Astrocyte (in vitro differentiated cells and primary cell): ENCODE measurements at regions not wholly inside any gene's neighbourhood (a gene's known extent, or its start where the extent isn't known, plus 50 kb on each side); places are given as distances from the start of the nearest gene placed in this dataset.
"Not testable (repeated sequence)": the region's sequence is repeated elsewhere in the genome, so short reads cannot be mapped to it uniquely, and the experiment has no call there.

Source experiments
- DNase-seq: peaks from one replicate; pipeline ENCODE4 v3.0.0-alpha.2; 2010; ENCODE audit warnings: low read depth
- FAIRE-seq: peaks from 2 replicates; lab custom pipeline; 2011; peaks lifted over from hg19 to GRCh38; lab: Jason Lieb, UNC
- H2AFZ ChIP-seq: 2 replicates; pipeline ENCODE4 v1.6.0; 2012; ENCODE audit warnings: low read depth, low read length, inconsistent platforms
- H3K27ac ChIP-seq: 2 replicates; pipeline ENCODE4 v1.5.1; 2011; ENCODE audit warnings: low read depth, low read length, inconsistent platforms
- H3K27me3 ChIP-seq: 2 replicates; pipeline ENCODE4 v1.6.0; 2011; ENCODE audit warnings: low read length, inconsistent platforms; ENCODE audit not compliant: insufficient read depth
- H3K36me3 ChIP-seq: 2 replicates; pipeline ENCODE4 v1.5.1; 2011; ENCODE audit warnings: low read length, inconsistent platforms; ENCODE audit not compliant: insufficient read depth
- H3K4me1 ChIP-seq: 2 replicates; pipeline ENCODE4 v1.5.1; 2011; ENCODE audit warnings: low read length, inconsistent platforms; ENCODE audit not compliant: insufficient read depth
- H3K4me2 ChIP-seq: 2 replicates; pipeline ENCODE4 v1.6.0; 2012; ENCODE audit warnings: low read length, inconsistent platforms
- H3K4me3 ChIP-seq: 2 replicates; pipeline ENCODE4 v1.5.1; 2011; ENCODE audit warnings: low read depth, mild to moderate bottlenecking, low read length, inconsistent platforms; ENCODE audit not compliant: insufficient read depth
- H3K79me2 ChIP-seq: 2 replicates; pipeline ENCODE4 v1.6.0; 2012; ENCODE audit warnings: mild to moderate bottlenecking, low read length, inconsistent platforms; ENCODE audit not compliant: insufficient read depth
- H3K9ac ChIP-seq: 2 replicates; pipeline ENCODE4 v1.6.0; 2012; ENCODE audit warnings: mild to moderate bottlenecking, low read length, inconsistent platforms
- H3K9me3 ChIP-seq: 2 replicates; pipeline ENCODE4 v1.5.1; 2012; ENCODE audit warnings: low read depth, mild to moderate bottlenecking, low read length, inconsistent platforms; ENCODE audit not compliant: insufficient read depth
- H4K20me1 ChIP-seq: 2 replicates; pipeline ENCODE4 v1.6.0; 2012; ENCODE audit warnings: low read length, inconsistent platforms; ENCODE audit not compliant: insufficient read depth
- H3K27ac Mint-ChIP-seq: one replicate; pipeline ENCODE4 v1.8.0; 2021; ENCODE audit warnings: mild to moderate bottlenecking, mixed read lengths; ENCODE audit not compliant: unreplicated experiment
- H3K27me3 Mint-ChIP-seq: one replicate; pipeline ENCODE4 v1.8.0; 2021; ENCODE audit warnings: low read depth, mixed read lengths; ENCODE audit not compliant: unreplicated experiment
- H3K36me3 Mint-ChIP-seq: one replicate; pipeline ENCODE4 v1.8.0; 2021; ENCODE audit warnings: low read depth, mixed read lengths; ENCODE audit not compliant: unreplicated experiment
- H3K4me1 Mint-ChIP-seq: one replicate; pipeline ENCODE4 v1.8.0; 2021; ENCODE audit warnings: low read depth, mixed read lengths; ENCODE audit not compliant: unreplicated experiment
- H3K4me3 Mint-ChIP-seq: one replicate; pipeline ENCODE4 v1.8.0; 2021; ENCODE audit warnings: mild to moderate bottlenecking, moderate library complexity, mixed read lengths; ENCODE audit not compliant: unreplicated experiment
- H3K9me3 Mint-ChIP-seq: one replicate; pipeline ENCODE4 v1.8.0; 2021; ENCODE audit warnings: mild to moderate bottlenecking, mixed read lengths; ENCODE audit not compliant: unreplicated experiment
- CTCF ChIP-seq: IDR thresholded peaks from 2 replicates; pipeline ENCODE4 v1.5.1; 2011; ENCODE audit warnings: low read depth, mild to moderate bottlenecking, inconsistent platforms, low read length, moderate library complexity; ENCODE audit not compliant: insufficient read depth
- EZH2 ChIP-seq: IDR thresholded peaks from 2 replicates; pipeline ENCODE4 v1.6.1; 2012; ENCODE audit warnings: mild to moderate bottlenecking, low read length, inconsistent platforms; ENCODE audit not compliant: insufficient read depth

DNA sequence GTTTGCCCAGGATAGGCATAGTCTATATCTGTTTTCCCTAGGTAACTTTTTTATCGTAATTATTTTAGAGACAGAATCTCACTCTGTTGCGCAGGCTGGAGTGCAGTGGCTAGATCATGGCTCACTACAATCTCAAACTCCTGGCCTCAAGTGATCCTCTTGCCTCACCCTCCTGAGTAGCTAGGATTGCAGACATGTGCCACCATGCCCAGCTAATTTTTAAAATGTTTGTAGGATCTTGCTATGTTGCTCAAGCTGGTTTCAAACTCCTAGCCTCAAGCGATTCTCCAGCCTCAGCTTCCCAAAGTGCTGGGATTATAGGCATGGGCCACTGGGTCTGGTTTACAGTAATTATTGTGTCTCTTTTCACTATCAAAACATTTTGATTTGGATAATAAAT lies 58.6 kb upstream of the SOX13 start:
- H3K36me3 ChIP-seq: no peaks in the 10 kb centered on the region
- FAIRE-seq (no peak), DNase-seq (no peak)
- H3K27me3 Mint-ChIP-seq: peaks cover 3% of the 10 kb centered on the region
- H4K20me1 ChIP-seq: no peaks in the 10 kb centered on the region
- no peaks in the 10 kb centered on the region for H3K79me2 ChIP-seq
- TF ChIP-seq CTCF: no peak
- no peaks in the 10 kb centered on the region for H3K36me3 Mint-ChIP-seq
- H3K27ac ChIP-seq: no peak overlapping the region
- H3K4me1 Mint-ChIP-seq: no peaks in the 10 kb centered on the region
- H3K4me3 ChIP-seq: no peak overlapping the region
- no peaks in the 10 kb centered on the region for H3K9me3 Mint-ChIP-seq
- no peak overlapping the region for H3K4me3 Mint-ChIP-seq
- H3K9ac ChIP-seq: no peak overlapping the region
- H3K9me3 ChIP-seq: no peaks in the 10 kb centered on the region
- H3K4me1 ChIP-seq: no peaks in the 10 kb centered on the region
- H3K4me2 ChIP-seq: no peak overlapping the region
- no peak overlapping the region for H3K27ac Mint-ChIP-seq
- peaks cover 4% of the 10 kb centered on the region for H3K27me3 ChIP-seq
- H2AFZ ChIP-seq: no peak overlapping the region

DNA sequence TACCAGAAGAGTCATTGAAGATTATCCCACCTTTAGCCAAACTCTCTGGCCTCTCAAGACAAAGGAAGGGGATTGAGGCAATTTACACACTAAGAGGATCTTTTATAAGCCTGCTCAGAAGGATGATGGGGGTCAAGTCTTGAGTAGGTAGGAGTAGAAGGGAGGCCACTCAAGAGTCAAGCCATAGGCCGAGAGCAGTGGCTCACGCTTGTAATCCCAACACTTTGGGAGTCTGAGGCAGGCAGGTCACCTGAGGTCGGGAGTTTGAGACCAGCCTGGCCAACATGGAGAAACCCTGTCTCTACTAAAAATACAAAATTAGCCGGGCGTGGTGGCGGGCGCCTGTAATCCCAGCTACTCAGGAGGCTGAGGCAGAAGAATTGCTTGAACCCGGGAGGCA lies 58.0 kb upstream of the SOX13 start:
- not testable (repeated sequence) for H2AFZ ChIP-seq, H3K9me3 Mint-ChIP-seq, H3K27ac ChIP-seq, FAIRE-seq, DNase-seq, H3K36me3 ChIP-seq, H3K79me2 ChIP-seq, H3K4me2 ChIP-seq, H3K4me1 ChIP-seq, H3K27me3 ChIP-seq, H3K36me3 Mint-ChIP-seq, H3K9ac ChIP-seq, H3K9me3 ChIP-seq, H3K27ac Mint-ChIP-seq, H3K27me3 Mint-ChIP-seq, H3K4me3 ChIP-seq, H4K20me1 ChIP-seq, H3K4me3 Mint-ChIP-seq, H3K4me1 Mint-ChIP-seq

DNA sequence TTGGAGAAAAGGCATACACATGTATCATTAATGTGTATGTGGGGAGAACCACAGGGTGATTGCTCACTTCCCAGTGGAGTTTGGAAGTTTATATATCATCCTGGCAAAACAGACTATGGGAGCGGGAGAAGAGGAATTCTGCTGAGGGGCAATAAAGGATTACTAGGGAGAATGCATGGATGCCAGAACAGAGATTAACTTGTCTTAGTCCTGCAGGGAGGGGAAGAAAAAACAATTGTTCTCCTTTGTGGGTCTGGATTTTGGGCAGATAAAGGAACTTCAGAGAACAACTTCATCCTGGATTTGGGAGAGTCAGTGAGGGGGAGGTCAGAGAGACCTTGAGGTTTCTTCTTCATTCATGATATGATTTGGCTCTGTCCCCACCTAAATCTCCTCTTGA lies 55.9 kb upstream of the SOX13 start:
- Mint-ChIP-seq H3K9me3 (no peaks in the 10 kb centered on the region), H3K36me3 (no peaks in the 10 kb centered on the region), H3K4me3 (no peak overlapping the region), H3K4me1 (no peaks in the 10 kb centered on the region), H3K27ac (no peak overlapping the region), H3K27me3 (peaks cover 5% of the 10 kb centered on the region)
- Histone ChIP-seq H3K4me1 (no peaks in the 10 kb centered on the region), H3K9me3 (no peaks in the 10 kb centered on the region), H3K27me3 (peaks cover 4% of the 10 kb centered on the region), H3K79me2 (no peaks in the 10 kb centered on the region), H3K4me2 (no peak overlapping the region), H3K4me3 (no peak overlapping the region), H3K9ac (no peak overlapping the region), H3K36me3 (no peaks in the 10 kb centered on the region), H2AFZ (no peak overlapping the region), H3K27ac (no peak overlapping the region), H4K20me1 (no peaks in the 10 kb centered on the region)
- no peak for FAIRE-seq
- DNase-seq: no peak
- TF ChIP-seq CTCF: no peak
- no peak for TF ChIP-seq EZH2
